Cardiac muscle cell (in vitro differentiated cells and primary cell): ENCODE measurements at regions not wholly inside any gene's neighbourhood (a gene's known extent, or its start where the extent isn't known, plus 50 kb on each side); places are given as distances from the start of the nearest gene placed in this dataset.
"Not testable (repeated sequence)": the region's sequence is repeated elsewhere in the genome, so short reads cannot be mapped to it uniquely, and the experiment has no call there.

Experiments
- DNase-seq, 2 donors: peaks; one replicate each; pipeline versions ENCODE4 v3.0.0 to v3.0.0-alpha.2; 2010 to 2017; ENCODE audit warnings: low read depth in 1 of 2, low spot score in 1 of 2
- H3K27ac ChIP-seq: fragments of 200-600 bp; sonication (generic); 2 replicates; pipeline ENCODE4 v1.5.1; 2016
- H3K27me3 ChIP-seq: fragments of 200-600 bp; sonication (generic); 2 replicates; pipeline ENCODE4 v1.6.0; 2016; ENCODE audit warnings: control low read depth
- H3K36me3 ChIP-seq: fragments of 200-600 bp; sonication (generic); 2 replicates; pipeline ENCODE4 v1.5.1; 2016; ENCODE audit warnings: control low read depth
- H3K4me1 ChIP-seq: fragments of 200-600 bp; sonication (generic); 2 replicates; pipeline ENCODE4 v1.8.1; 2017; ENCODE audit warnings: low read depth, mild to moderate bottlenecking, mixed run types
- H3K4me3 ChIP-seq: fragments of 200-600 bp; sonication (generic); 2 replicates; pipeline ENCODE4 v1.5.1; 2016; ENCODE audit warnings: mild to moderate bottlenecking
- H3K9me3 ChIP-seq: fragments of 200-600 bp; sonication (generic); 2 replicates; pipeline ENCODE4 v1.5.1; 2017; ENCODE audit warnings: low read depth, mild to moderate bottlenecking, control low read depth
- TF ChIP-seq, protein P1 (sequence below): IDR thresholded peaks from 2 replicates; pipeline ENCODE4 v1.5.1; 2012; ENCODE audit warnings: low read depth, mild to moderate bottlenecking, low read length

- TF ChIP-seq, protein P1, sequence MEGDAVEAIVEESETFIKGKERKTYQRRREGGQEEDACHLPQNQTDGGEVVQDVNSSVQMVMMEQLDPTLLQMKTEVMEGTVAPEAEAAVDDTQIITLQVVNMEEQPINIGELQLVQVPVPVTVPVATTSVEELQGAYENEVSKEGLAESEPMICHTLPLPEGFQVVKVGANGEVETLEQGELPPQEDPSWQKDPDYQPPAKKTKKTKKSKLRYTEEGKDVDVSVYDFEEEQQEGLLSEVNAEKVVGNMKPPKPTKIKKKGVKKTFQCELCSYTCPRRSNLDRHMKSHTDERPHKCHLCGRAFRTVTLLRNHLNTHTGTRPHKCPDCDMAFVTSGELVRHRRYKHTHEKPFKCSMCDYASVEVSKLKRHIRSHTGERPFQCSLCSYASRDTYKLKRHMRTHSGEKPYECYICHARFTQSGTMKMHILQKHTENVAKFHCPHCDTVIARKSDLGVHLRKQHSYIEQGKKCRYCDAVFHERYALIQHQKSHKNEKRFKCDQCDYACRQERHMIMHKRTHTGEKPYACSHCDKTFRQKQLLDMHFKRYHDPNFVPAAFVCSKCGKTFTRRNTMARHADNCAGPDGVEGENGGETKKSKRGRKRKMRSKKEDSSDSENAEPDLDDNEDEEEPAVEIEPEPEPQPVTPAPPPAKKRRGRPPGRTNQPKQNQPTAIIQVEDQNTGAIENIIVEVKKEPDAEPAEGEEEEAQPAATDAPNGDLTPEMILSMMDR: no peak
- Histone ChIP-seq H3K27me3 (no peaks in the 10 kb centered on the region), H3K4me1 (no peaks in the 10 kb centered on the region), H3K4me3 (no peak overlapping the region), H3K36me3 (no peaks in the 10 kb centered on the region), H3K27ac (no peak overlapping the region), H3K9me3 (no peaks in the 10 kb centered on the region)
- DNase-seq: no peak
Measured at GRCh38 chr10:61257136-61257535, 196.0 kb downstream of the TMEM26 start.

DNA sequence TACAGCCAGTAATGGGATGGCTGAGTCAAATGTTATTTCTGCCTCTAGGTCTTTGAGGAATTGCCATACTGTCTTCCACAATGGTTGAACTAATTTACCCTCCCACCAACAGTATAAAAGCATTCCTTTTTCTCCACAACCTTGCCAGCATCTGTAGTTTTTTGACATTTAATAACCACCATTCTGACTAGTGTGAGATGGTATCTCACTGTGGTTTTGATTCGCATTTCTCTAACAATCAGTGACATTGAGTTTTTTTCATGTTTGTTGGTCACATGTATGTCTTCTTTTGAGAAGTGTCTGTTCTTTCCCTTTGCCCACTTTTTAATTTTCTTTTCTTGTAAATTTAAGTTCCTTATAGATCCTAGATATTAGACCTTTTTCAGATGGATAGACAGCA lies 200.9 kb downstream of the TMEM26 start:
- H3K36me3 ChIP-seq, H3K4me1 ChIP-seq, DNase-seq, H3K9me3 ChIP-seq, H3K27ac ChIP-seq, H3K27me3 ChIP-seq, H3K4me3 ChIP-seq: not testable (repeated sequence)

DNA sequence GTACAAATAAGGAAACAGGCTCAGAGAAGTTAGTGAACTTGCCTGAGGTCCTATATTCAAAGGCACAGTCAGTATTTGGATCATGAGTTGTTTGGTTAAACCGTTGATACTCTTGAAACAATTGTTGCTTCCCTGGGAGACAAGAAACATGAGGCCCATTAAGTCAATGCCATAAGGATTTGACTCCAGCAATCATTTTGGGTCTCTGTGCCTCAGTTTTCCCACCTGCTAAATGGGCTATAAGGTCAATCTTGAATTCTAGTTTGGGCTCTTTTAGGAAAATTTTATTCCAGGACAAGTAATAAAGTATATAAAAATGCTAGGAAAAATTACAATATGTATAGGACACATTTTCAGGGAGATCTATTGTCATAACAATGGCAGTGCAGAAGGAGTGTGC lies 202.1 kb downstream of the TMEM26 start:
- DNase-seq: no peak
- peaks cover 4% of the 10 kb centered on the region for H3K27me3 ChIP-seq
- no peaks in the 10 kb centered on the region for H3K4me1 ChIP-seq
- TF ChIP-seq, protein P1: no peak
- H3K27ac ChIP-seq: no peak overlapping the region
- no peaks in the 10 kb centered on the region for H3K36me3 ChIP-seq
- no peaks in the 10 kb centered on the region for H3K9me3 ChIP-seq
- no peak overlapping the region for H3K4me3 ChIP-seq

DNA sequence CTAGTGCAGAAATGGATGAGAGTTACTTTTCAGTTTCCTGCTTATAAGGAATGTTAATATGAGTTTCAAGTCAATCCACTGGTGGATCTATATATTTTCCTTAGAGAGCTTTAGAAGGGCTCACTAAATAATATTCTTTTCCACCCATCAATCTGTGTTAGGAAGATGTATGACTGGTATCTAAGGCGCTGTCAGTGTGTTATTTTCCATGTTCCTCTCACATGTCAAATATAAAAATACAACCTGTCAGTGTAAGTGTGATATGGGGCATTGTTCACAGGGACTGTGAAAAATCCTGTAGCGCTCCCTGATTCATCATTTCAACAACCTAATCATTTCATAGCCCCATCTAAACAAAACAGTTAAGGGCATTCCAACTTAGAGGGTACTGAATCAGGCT lies 203.1 kb downstream of the TMEM26 start:
- TF ChIP-seq, protein P1: no peak
- no peak for DNase-seq
- peaks cover 4% of the 10 kb centered on the region for H3K27me3 ChIP-seq
- H3K4me3 ChIP-seq: no peak overlapping the region
- H3K9me3 ChIP-seq: no peaks in the 10 kb centered on the region
- no peaks in the 10 kb centered on the region for H3K36me3 ChIP-seq
- no peaks in the 10 kb centered on the region for H3K4me1 ChIP-seq
- H3K27ac ChIP-seq: no peak overlapping the region

DNA sequence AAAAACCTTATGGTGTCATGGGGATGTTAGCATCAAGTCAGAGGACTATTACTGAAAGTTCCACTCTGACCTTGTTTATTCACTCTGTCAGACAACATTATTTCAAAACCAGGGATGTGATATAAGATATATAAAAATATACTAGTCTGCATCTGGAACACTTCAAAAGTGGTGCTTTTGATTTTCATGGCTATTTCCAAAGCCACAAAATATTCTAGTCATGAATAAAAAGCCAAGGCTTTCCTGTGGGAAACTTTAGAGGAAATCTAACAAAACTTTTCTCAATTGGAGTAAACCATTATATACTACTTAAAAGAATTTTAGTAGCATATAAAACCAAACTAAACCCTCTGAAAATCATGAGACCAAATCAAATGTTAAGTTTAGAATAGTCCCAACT lies 205.2 kb downstream of the TMEM26 start:
- TF ChIP-seq, protein P1: no peak
- Histone ChIP-seq H3K27me3 (peaks cover 4% of the 10 kb centered on the region), H3K27ac (no peak overlapping the region), H3K4me1 (no peaks in the 10 kb centered on the region), H3K4me3 (no peak overlapping the region), H3K36me3 (no peaks in the 10 kb centered on the region), H3K9me3 (no peaks in the 10 kb centered on the region)
- no peak for DNase-seq

- Histone ChIP-seq H3K4me1 (no peaks in the 10 kb centered on the region), H3K9me3 (no peaks in the 10 kb centered on the region), H3K27me3 (peaks cover 4% of the 10 kb centered on the region), H3K36me3 (no peaks in the 10 kb centered on the region), H3K27ac (no peak overlapping the region), H3K4me3 (no peak overlapping the region)
- TF ChIP-seq, protein P1: no peak
- peak in 1 of 2 donors; percentile 0 for DNase-seq
Measured at GRCh38 chr10:61244261-61244775, 208.9 kb downstream of the TMEM26 start.
